ENCODE measurements at regions not wholly inside any gene's neighbourhood (a gene's known extent, or its start where the extent isn't known, plus 50 kb on each side); places are given as distances from the start of the nearest gene placed in this dataset.

DNA sequence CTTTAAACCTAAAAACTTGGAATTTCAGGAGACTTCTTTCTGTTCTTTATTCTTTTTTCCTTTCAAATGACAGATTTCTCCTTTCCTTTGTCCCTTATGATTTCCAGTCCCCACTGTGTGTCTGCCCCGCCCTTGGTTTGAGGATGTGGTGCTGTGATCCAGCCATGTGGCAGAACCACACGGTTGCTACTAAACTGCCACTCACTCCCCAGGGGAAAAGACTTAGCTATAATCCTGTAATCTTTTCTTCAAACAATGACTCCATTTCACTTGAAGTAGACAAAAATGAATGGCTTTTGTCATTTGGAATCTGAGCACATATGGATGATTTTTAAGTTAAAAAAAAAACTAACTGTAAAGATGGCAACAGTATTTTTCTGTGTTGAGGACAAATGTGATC, 76.2 kb upstream of the STAM2 start:
- TF ChIP-seq, protein P1, sequence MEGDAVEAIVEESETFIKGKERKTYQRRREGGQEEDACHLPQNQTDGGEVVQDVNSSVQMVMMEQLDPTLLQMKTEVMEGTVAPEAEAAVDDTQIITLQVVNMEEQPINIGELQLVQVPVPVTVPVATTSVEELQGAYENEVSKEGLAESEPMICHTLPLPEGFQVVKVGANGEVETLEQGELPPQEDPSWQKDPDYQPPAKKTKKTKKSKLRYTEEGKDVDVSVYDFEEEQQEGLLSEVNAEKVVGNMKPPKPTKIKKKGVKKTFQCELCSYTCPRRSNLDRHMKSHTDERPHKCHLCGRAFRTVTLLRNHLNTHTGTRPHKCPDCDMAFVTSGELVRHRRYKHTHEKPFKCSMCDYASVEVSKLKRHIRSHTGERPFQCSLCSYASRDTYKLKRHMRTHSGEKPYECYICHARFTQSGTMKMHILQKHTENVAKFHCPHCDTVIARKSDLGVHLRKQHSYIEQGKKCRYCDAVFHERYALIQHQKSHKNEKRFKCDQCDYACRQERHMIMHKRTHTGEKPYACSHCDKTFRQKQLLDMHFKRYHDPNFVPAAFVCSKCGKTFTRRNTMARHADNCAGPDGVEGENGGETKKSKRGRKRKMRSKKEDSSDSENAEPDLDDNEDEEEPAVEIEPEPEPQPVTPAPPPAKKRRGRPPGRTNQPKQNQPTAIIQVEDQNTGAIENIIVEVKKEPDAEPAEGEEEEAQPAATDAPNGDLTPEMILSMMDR (conservative IDR thresholded peaks at IDR 0.05; ENCODE audit: low read depth, low read length), result no peak
- TF ChIP-seq EZH2phosphoT487 (IDR thresholded peaks at IDR 0.05; ENCODE audit: borderline replicate concordance, low read length), result no peak

All from PC-3 (cell line).